ENCODE measurements at regions not wholly inside any gene's neighbourhood (a gene's known extent, or its start where the extent isn't known, plus 50 kb on each side); places are given as distances from the start of the nearest gene placed in this dataset.
"Not testable (repeated sequence)": the region's sequence is repeated elsewhere in the genome, so short reads cannot be mapped to it uniquely, and the experiment has no call there.

- DNase-seq = no peak
Observed at GRCh38 chr3:193909387-193909786, 226.6 kb upstream of the HES1 start.

- no peak for DNase-seq
Observed at GRCh38 chr3:193910310-193910709, 225.6 kb upstream of the HES1 start.

- no peak for DNase-seq
Observed at GRCh38 chr3:193910886-193911738, 224.8 kb upstream of the HES1 start.

DNA sequence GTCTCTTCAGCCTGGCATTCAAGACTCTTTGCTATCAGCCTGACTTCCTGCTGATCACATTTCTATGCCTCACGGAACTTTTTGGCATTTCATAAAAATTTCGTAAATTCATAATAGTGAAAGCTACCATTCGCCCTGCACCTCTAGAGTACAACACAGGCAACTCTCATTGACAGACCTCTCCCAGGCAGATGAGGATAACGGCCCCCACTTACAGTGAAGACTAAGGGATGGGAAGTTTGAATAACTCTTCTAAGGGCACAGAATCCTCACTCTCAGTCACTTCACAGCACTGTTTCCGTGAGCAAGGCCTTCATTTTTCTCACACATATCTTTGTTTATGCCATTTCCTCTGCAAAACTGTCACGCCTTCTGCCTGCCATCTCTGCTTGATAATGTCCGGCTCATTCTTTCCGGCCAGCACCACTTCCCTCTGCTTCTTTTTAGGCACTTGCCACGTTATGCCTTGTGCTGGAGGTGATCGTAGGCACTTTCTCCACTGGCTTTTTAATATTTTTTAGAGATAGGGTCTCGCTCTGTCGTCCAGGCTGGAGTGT is 224.1 kb upstream of the HES1 start:
- DNase-seq = no peak

DNA sequence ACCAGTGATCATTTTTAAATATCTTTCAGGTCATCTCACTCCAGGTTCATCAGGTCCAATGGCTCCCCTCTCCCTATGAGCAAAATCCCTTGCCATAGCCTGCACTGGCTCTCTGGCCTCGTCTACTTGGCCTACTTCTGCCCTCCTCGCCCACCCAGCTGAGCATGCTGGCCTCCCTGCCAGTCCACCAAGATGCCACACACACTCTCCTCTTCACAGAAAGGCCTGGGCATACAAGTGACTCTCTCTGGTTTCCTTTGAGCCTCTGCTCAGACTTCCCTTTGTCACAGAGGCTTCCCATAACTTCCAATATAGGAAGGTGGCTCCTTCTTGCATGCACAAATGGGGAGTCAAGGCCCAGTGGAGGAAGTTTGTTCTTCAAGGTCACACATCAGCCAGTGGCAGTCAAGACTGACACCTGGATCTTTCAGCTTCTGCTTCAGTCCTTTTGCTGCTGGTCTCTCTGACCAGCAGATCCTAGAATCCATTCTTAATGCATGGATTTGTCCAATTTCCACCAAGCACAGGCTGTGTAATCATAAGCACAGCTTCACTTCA is 223.2 kb upstream of the HES1 start:
- no peak for DNase-seq

- DNase-seq = no peak
Observed at GRCh38 chr3:193914602-193915001, 221.3 kb upstream of the HES1 start.

GRCh38 chr3:193915099-193915498 is 220.8 kb upstream of the HES1 start:
- no peak for DNase-seq

DNA sequence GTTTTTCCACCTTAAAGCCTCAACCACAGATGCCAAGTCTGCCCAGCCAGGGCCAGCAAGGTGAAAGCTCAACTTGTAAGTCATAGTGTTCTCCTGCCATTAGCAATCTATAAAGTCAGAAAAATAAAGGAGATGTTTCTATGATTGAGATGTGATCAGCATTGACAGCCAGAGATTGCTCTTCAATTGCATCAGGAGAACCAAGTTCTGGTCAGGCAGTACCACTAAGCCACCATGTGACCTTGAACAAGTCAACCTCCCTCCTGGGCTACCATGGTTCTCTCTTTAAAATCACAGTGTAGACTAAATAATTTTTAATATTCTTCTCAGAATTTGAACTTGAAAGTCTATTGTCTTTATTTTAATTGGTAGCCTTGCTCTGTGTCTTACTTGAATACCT is 220.3 kb upstream of the HES1 start:
- no peak for DNase-seq

DNA sequence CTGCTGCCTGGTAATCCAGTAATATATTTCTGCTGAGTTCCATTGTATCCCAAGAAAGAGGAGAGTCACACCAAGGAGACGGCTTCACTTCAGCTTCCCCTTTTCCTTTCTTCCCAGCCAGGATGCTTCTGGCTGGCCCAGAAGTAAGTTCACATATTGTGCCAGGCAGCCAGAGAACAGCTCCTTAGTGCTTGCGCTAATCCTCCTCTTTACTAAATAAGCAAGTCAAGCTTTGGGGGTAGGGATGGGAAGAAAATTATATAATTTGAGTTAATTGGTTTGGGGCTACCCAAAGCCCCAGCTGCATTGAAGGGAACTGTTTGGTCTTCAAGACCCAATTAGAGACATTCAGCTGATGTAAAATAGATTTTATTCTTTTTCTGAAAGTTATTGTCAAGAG is 218.8 kb upstream of the HES1 start:
- DNase-seq = no peak

GRCh38 chr3:193921465-193921864 is 214.5 kb upstream of the HES1 start:
- no peak for DNase-seq

DNA sequence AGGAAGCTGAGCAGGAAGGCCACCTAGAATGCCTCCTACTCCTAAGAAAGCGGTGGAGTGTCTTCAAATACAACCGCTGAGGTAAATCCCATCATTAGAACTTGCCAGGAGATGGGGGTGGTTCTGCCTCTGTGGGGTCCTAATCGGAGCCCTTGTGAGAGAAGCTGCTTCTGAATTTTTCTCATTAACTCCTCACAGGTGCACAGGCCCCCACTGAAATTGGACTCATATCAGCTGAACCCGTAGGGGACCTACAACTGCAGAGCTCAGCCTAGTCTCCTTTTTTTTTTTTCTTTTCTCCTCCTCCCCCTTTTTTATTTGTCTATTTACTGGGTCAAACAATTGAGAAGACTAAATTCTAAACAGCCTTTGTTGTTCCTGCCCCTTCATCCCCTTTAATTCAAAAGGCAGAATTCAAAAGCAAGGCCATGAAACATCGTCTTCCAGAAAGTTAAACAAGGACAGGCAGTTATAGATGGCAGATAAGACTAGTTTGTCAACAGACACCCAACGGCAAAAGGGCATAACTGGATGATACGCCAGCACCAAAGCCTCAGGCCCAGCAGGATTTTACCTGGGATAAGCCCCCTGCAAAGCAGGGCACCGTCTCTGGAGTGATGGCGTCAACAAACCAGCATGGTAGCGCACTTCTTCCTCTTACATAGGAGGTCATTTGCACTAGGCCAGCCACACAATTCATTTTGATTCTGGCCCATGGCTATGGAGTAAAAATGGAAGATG is 213.7 kb upstream of the HES1 start:
- no peak for DNase-seq

- DNase-seq = not testable (repeated sequence)
Observed at GRCh38 chr3:193923958-193924357, 212.0 kb upstream of the HES1 start.

DNA sequence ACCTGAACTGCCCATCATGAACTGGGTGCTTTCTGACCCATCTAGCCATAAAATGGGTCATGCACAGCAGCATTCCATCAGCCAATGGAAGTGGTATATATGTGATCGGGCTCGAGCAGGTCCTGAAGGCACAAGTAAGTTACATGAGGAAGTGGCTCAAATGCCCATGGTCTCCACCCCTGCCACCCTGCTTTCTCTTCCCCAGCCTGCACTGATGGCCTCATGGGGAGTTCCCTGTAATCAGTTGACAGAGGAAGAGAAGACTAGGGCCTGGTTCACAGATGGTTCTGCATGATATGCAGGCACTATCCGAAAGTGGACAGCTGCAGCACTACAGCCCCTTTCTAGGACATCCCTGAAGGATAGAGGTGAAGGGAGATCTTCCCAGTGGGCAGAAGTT is 209.9 kb upstream of the HES1 start:
- DNase-seq = not testable (repeated sequence)

- not testable (repeated sequence) for DNase-seq
Observed at GRCh38 chr3:193927413-193928206, 208.3 kb upstream of the HES1 start.

GRCh38 chr3:193928354-193929209 is 207.4 kb upstream of the HES1 start:
- DNase-seq = no peak

- no peak for DNase-seq
Observed at GRCh38 chr3:193929373-193929772, 206.6 kb upstream of the HES1 start.

DNA sequence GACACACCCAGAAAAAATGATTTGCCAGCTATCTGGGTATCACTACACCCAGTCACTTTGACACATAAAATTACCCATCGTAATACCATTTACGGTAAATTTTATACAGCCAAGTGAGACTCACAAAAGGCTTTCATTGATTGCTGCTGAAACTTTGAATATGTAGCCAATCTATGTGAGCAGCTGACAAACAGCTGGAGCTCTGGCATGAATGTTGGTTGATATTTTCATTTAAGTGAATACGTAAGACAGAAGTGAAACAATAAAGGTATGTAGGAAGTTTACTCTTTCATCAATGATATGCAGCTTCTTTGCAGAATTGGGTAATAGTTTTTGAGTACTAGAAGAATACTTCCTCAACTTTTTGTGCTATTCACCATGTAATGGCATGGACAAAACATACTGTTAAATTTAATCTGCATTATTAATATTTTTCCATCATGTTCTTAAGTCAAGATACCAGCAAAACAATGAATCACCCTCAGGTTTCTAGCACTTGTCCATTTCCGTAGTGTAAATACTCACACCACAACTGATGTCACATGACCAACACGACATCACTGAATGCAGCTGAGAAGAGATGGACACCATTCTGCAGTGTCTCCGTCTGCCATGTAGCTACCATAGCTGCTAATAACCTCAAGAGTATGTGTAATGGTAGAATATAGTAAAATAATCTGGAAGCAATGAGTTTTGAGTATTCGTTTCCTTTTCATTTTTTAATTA is 205.9 kb upstream of the HES1 start:
- DNase-seq = no peak

GRCh38 chr3:193932136-193932535 is 203.8 kb upstream of the HES1 start:
- DNase-seq = no peak

- no peak for DNase-seq
Observed at GRCh38 chr3:193932576-193932975, 203.4 kb upstream of the HES1 start.

- DNase-seq = no peak
Observed at GRCh38 chr3:193933451-193933850, 202.5 kb upstream of the HES1 start.

DNA sequence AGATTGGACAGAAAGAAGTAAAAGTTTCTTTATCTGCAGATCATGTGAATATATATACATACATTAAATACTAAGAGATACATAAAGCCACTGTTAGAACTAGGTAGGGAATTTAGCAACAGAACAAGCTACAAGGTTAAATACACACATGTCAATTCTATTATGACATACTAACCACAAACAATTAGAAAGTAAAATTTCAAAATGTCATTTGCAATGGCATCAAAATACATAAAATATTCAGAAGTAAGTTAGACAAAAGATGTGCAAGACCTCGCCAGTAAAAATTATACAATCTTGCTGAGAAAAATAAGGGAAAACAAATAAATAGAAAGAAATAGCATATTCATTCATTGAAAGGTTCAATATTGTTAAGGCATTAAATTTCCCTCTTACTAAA is 200.0 kb upstream of the HES1 start:
- no peak for DNase-seq

Measured in activated T-cell treated with anti-CD3 and anti-CD28 coated beads for 4 hours (primary cell).